ENCODE measurements at regions not wholly inside any gene's neighbourhood (a gene's known extent, or its start where the extent isn't known, plus 50 kb on each side); places are given as distances from the start of the nearest gene placed in this dataset.
"Not testable (repeated sequence)": the region's sequence is repeated elsewhere in the genome, so short reads cannot be mapped to it uniquely, and the experiment has no call there.

GRCh38 chr12:89059721-89060541, 292.4 kb downstream of the DUSP6 start:
- peak; percentile 39 for DNase-seq (ENCODE audit: missing footprints)
- ATAC-seq: no peak
- intact Hi-C loops (cut with DNase I): no loop called here

DNA sequence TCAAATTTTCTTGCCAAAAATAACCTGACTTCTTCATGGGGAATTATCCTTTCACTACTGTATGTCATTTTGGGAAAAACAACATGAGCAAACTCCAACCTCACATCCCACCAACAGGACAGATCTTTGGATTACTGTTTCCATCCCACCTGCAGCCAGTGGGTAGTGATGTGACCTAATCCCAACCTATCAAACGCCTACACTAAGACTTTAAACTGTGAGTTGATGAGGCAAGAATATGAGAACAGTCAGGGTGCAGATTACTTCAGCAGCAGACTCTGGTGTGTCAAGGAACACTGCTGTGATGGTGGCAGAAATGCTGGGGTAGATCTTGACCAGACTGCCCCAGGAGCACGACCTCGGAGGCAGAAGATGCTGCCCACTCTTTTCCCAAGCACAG, 293.2 kb downstream of the DUSP6 start:
- intact Hi-C loops (cut with DNase I): no loop called here
- ATAC-seq (no peak), DNase-seq (ENCODE audit: missing footprints) (no peak)

- intact Hi-C loops (cut with DNase I): no loop called here
- DNase-seq (ENCODE audit: missing footprints) (no peak), ATAC-seq (no peak)
Observed at GRCh38 chr12:89058402-89058801, 293.9 kb downstream of the DUSP6 start.

GRCh38 chr12:89053817-89054216, 298.5 kb downstream of the DUSP6 start:
- DNase-seq (ENCODE audit: missing footprints); ATAC-seq; intact Hi-C loops (cut with DNase I): not testable (repeated sequence)

- ATAC-seq: peak; percentile 59
- no peak for DNase-seq (ENCODE audit: missing footprints)
- intact Hi-C loops (cut with DNase I): loop anchor here (1.0 to 2.0 kb wide), 2 partner anchors 302 to 411 kb away; partner anchors contain the start of gene DUSP6
Observed at GRCh38 chr12:89051065-89051677, 301.1 kb downstream of the DUSP6 start.

- no peak for ATAC-seq
- intact Hi-C loops (cut with DNase I): no loop called here
- no peak for DNase-seq (ENCODE audit: missing footprints)
Observed at GRCh38 chr12:89047856-89048418, 304.4 kb downstream of the DUSP6 start.

DNA sequence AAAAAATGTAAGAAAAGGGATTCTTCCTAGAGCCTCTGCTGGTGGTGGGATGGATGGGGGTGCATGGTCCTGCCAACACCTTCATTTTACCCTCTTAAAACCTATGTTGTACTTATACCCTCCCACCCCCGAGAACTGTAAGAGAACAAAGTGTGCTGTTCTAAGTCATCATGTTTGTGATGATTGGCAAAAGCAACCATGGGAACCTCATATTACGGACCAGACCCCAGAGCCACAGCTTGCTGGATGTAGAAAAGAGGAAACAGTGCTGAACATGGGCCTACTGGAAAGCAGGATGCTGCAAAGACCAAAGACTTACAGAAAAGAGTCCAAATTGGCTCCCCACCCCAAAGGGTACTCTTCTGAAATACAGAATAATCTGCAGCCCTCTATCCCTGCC, 311.2 kb downstream of the DUSP6 start:
- intact Hi-C loops (cut with DNase I): no loop called here
- DNase-seq (ENCODE audit: missing footprints) (no peak), ATAC-seq (no peak)

DNA sequence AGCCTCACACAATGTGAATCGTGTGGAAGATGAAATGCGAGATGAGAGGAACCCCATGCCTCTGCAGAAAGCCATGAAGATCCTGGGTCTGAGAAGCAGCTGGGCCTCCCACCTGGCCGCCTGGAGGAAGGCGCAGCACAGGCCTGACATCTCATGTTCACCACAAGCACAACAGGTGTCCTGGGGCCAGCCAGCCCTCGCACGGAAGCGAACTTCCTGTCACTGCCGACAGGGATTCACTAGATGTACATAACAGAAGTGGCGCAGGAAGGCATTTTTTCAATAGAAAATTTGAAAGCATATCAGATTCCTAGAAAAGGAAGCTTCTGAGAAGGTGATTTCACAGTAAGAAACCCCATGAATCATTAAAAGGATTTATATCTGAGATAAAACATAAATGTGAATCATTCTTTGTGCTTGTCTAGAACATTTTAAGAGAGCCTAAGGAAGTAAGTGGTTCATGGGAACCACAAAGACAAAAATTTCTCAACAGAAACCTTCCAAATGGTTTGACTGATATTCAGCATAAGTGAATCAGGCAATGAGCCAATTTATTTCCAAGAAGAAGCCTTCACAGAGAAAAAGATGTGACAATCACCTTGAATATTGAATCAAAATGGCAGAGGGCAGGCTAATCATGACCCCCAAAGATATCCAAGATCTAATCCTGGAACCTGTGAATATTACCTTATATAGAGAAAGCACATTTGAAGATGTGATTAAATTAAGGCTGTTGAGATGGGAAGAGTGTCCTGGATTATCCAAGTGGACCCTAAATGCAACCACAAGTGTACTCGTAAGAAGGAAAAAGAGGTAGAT, 311.9 kb downstream of the DUSP6 start:
- intact Hi-C loops (cut with DNase I): no loop called here
- ATAC-seq (no peak), DNase-seq (ENCODE audit: missing footprints) (peak; percentile 47)

- ATAC-seq: no peak
- intact Hi-C loops (cut with DNase I): no loop called here
- DNase-seq (ENCODE audit: missing footprints): no peak
Observed at GRCh38 chr12:89038831-89039512, 313.3 kb downstream of the DUSP6 start.

DNA sequence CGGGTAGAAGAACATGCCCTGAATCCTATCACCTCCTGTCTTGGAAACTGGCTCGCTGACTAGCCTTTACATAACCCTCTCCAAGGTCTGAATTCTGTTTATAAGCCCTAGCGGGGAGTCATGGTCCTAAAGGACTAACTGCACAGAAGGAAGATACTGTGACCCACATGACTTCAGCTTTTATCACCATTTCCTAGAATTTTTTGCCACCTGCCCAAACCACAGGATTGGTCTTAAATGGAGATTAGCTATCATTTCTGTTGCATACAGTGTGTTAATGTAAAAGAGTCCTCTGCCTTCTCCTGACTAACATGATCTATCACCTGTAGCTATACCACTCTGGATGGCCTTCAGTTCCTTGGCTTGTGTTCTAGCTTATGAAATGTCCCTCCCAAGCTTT, 319.2 kb downstream of the DUSP6 start:
- no peak for ATAC-seq
- intact Hi-C loops (cut with DNase I): no loop called here
- no peak for DNase-seq (ENCODE audit: missing footprints)

- ATAC-seq: no peak
- no peak for DNase-seq (ENCODE audit: missing footprints)
- intact Hi-C loops (cut with DNase I): no loop called here
Observed at GRCh38 chr12:89029961-89030360, 322.3 kb downstream of the DUSP6 start.

GRCh38 chr12:89024580-89024979, 327.7 kb downstream of the DUSP6 start:
- intact Hi-C loops (cut with DNase I): no loop called here
- DNase-seq (ENCODE audit: missing footprints): no peak
- ATAC-seq: no peak

DNA sequence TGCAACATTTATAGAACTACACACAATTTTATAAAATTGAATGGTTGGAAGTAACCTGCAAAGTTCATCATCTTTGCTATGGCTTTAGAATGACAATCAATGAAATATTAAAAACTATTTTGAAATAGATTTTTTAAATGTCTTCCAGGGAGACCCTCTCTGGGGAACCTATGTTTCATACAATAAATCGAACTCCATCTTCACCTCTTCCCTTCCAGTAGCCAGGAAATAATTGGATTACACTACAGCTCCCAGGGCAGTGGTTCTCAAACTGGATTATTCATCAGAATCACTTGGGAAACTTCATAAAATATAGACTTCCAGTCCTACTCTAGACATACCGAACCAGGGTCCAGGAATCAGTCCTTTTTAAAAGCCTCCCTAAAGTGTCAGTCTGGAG, 328.4 kb downstream of the DUSP6 start:
- DNase-seq (ENCODE audit: missing footprints) (no peak), ATAC-seq (no peak)
- intact Hi-C loops (cut with DNase I): no loop called here

DNA sequence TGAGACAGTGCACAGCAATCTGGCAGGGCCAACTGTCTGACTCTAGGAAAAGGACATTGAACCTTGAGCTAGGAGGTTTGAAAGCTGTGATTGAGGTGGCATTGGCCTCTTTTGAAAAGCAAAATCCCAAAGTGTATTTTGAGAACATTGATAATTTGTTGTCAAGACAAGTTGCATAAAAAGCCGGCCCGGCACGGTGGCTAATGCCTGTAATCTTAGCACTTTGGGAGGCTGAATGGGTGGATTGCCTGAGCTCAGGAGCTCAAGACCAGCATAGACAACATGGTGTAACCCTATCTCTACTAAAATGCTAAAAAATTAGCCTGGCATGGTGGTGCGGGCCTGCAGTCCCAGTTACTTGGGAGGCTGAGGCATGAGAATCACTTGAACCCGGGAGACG, 331.6 kb downstream of the DUSP6 start:
- ATAC-seq (no peak), DNase-seq (ENCODE audit: missing footprints) (no peak)
- intact Hi-C loops (cut with DNase I): no loop called here

GRCh38 chr12:89020121-89020480, 332.2 kb downstream of the DUSP6 start:
- DNase-seq (ENCODE audit: missing footprints) (no peak), ATAC-seq (no peak)
- intact Hi-C loops (cut with DNase I): no loop called here

DNA sequence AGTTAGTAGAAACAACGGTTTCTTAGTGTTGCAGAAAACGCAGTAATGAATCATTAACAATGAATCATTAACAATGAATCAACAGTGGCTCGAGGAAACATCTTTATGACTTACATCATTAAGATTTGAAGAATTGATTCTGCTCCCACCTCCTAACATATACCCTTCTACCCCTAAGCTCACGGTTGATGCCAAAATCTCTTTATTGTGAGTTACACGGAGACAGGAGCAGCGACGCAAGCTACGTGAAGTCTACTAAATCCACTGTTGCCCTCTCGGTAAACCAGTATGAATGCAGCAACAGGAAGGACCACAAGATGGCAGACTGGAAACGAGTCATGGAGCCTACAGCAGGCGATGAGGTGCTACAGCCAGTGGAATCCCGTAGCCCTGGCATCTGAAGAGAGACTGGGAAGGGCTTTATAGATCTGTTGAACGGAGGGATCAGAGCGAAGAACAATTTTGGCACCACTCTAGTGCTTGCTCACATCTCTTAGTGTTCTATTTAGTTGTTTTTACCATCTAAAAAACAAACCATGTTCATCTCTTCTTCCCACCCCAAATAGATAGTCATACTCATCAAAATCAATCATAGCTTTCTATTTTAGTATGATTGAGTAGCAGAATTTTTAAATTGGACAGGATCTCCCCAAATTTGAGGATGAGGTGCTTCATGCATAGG, 332.7 kb downstream of the DUSP6 start:
- intact Hi-C loops (cut with DNase I): loop anchor here (1.0 kb wide), 2 partner anchors 442 to 510 kb away; no protein-coding TSS in a partner anchor
- ATAC-seq (peak; percentile 91), DNase-seq (ENCODE audit: missing footprints) (peak; percentile 67)

DNA sequence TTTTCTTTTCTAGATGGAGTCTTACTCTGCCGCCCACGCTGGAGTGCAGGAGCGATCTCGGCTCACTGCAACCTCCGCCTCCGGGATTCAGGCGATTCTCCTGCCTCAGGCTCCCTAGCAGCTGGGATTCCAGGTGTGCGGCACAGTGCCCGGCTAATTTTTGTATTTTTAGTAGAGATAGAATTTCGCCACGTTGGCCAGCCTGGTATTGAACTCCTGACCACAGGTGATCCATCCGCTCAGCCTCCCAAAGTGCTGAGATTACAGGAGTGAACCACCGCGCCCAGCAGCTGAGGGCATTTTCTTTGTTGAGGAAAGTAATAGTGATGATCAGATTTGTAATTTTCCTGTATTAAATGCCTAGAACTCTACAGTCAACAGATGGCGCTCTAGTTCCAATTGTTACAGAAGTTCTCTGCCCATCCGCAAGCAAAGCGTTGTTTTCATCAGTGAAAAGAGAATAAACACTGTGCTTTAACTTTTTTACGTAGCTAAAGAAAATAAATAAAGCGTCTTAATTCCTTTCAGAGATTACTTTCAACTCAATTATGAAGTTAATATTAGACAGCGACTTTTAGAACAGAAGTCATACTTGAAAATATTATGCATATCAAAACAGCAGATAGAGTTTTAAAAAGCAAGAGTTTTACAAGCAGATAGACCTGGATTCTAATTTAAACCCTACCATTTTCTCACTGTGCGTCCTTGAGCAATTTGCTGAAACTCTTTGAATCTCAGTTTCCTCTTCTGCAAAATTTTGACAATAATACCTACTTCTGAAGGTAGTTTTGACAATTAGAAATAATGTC, 335.1 kb downstream of the DUSP6 start:
- intact Hi-C loops (cut with DNase I): no loop called here
- DNase-seq (ENCODE audit: missing footprints): no peak
- no peak for ATAC-seq

Measured in Right ventricle myocardium inferior (tissue), 1 donor.